ENCODE measurements at regions not wholly inside any gene's neighbourhood (a gene's known extent, or its start where the extent isn't known, plus 50 kb on each side); places are given as distances from the start of the nearest gene placed in this dataset.

- ATAC-seq = no peak
- 95 to 97% methylated on average over 4 of the region's 4 CpGs for WGBS, 2 donors (ENCODE audit: low coverage in 1 of 2)
Observed at GRCh38 chr9:96088510-96088909, 213.0 kb downstream of the ERCC6L2 start.

GRCh38 chr9:96087669-96088299 lies 212.3 kb downstream of the ERCC6L2 start:
- Histone ChIP-seq H3K27ac (no peak overlapping the region), H3K9me3 (no peaks in the 10 kb centered on the region), H3K4me3 (no peak overlapping the region), H3K27me3 (peaks cover 7% of the 10 kb centered on the region), H3K36me3 (no peaks in the 10 kb centered on the region), H3K4me1 (no peaks in the 10 kb centered on the region)
- TF ChIP-seq POLR2AphosphoS5 (IDR thresholded peaks at IDR 0.05) (no peak), POLR2A (IDR thresholded peaks at IDR 0.05) (no peak), CTCF (IDR thresholded peaks at IDR 0.05) (no peak), EP300 (IDR thresholded peaks at IDR 0.05) (no peak)
- no peak for ATAC-seq
- WGBS, 2 donors (ENCODE audit: low coverage in 1 of 2) = 69 to 76% methylated on average over 4 to 5 of the region's 10 CpGs

More at GRCh38 chr9:96088510-96088909, 213.0 kb downstream of the ERCC6L2 start:
- Histone ChIP-seq H3K27ac (no peak overlapping the region), H3K9me3 (no peaks in the 10 kb centered on the region), H3K4me3 (no peak overlapping the region), H3K27me3 (peaks cover 7% of the 10 kb centered on the region), H3K4me1 (no peaks in the 10 kb centered on the region), H3K36me3 (no peaks in the 10 kb centered on the region)
- TF ChIP-seq POLR2AphosphoS5 (IDR thresholded peaks at IDR 0.05) = no peak

- ATAC-seq = no peak
- WGBS, 2 donors (ENCODE audit: low coverage in 1 of 2) = 85% methylated on average over 7 of the region's 16 CpGs; no CpG with 5 or more reads in 1 of the 2 donors
Observed at GRCh38 chr9:96086936-96087571, 211.6 kb downstream of the ERCC6L2 start.

GRCh38 chr9:96085491-96086143 lies 210.1 kb downstream of the ERCC6L2 start:
- Histone ChIP-seq H3K9me3 (no peaks in the 10 kb centered on the region), H3K4me3 (no peak overlapping the region), H3K4me1 (peaks cover 0 to 6% (median 3%) of the 10 kb centered on the region in 3 donors), H3K27ac (no peak overlapping the region), H3K36me3 (no peaks in the 10 kb centered on the region), H3K27me3 (peaks cover 7% of the 10 kb centered on the region)
- no peak for TF ChIP-seq POLR2A (IDR thresholded peaks at IDR 0.05)
- no peak for TF ChIP-seq EP300 (IDR thresholded peaks at IDR 0.05)
- no peak for TF ChIP-seq POLR2AphosphoS5 (IDR thresholded peaks at IDR 0.05)
- TF ChIP-seq CTCF (IDR thresholded peaks at IDR 0.05) = no peak
- no peak for ATAC-seq
- WGBS, 2 donors (ENCODE audit: low coverage in 1 of 2) = 72% methylated on average over 4 of the region's 17 CpGs; no CpG with 5 or more reads in 1 of the 2 donors

More at GRCh38 chr9:96086936-96087571, 211.6 kb downstream of the ERCC6L2 start:
- no peak overlapping the region for H3K4me3 ChIP-seq
- no peaks in the 10 kb centered on the region for H3K36me3 ChIP-seq
- H3K27me3 ChIP-seq = peaks cover 7% of the 10 kb centered on the region
- H3K27ac ChIP-seq = no peak overlapping the region
- no peaks in the 10 kb centered on the region for H3K9me3 ChIP-seq
- H3K4me1 ChIP-seq = no peaks in the 10 kb centered on the region
- TF ChIP-seq EP300 (IDR thresholded peaks at IDR 0.05) (no peak), POLR2A (IDR thresholded peaks at IDR 0.05) (no peak), CTCF (IDR thresholded peaks at IDR 0.05) (no peak), POLR2AphosphoS5 (IDR thresholded peaks at IDR 0.05) (no peak)

GRCh38 chr9:96084331-96084734 lies 208.8 kb downstream of the ERCC6L2 start:
- no peak overlapping the region for H3K4me3 ChIP-seq
- H3K4me1 ChIP-seq = peaks cover 0 to 19% (median 6%) of the 10 kb centered on the region in 3 donors
- no peak for ATAC-seq
- TF ChIP-seq CTCF (IDR thresholded peaks at IDR 0.05) (no peak), POLR2A (IDR thresholded peaks at IDR 0.05) (no peak), EP300 (IDR thresholded peaks at IDR 0.05) (no peak), POLR2AphosphoS5 (IDR thresholded peaks at IDR 0.05) (no peak)
- H3K36me3 ChIP-seq = no peaks in the 10 kb centered on the region
- peaks cover 7% of the 10 kb centered on the region for H3K27me3 ChIP-seq
- no peak overlapping the region for H3K27ac ChIP-seq
- 64 to 86% methylated on average over 3 to 4 of the region's 4 CpGs for WGBS, 2 donors (ENCODE audit: low coverage in 1 of 2)
- H3K9me3 ChIP-seq = no peaks in the 10 kb centered on the region
